ENCODE measurements at regions not wholly inside any gene's neighbourhood (a gene's known extent, or its start where the extent isn't known, plus 50 kb on each side); places are given as distances from the start of the nearest gene placed in this dataset.
A peak's percentile ranks its signal among the peaks of the same experiment; 100 is the strongest.
"Not testable (repeated sequence)": the region's sequence is repeated elsewhere in the genome, so short reads cannot be mapped to it uniquely, and the experiment has no call there.

- no peaks in the 10 kb centered on the region for H3K4me1 ChIP-seq (ENCODE audit: insufficient read depth, low read length)
- no peak overlapping the region for H3K9ac ChIP-seq (ENCODE audit: low read depth, low read length)
- H3K9me3 ChIP-seq (ENCODE audit: control insufficient read depth, insufficient read depth, low read length): peaks cover 15% of the 10 kb centered on the region; the same call in 1 of the 2 replicates
- no peaks in the 10 kb centered on the region for H3K36me3 ChIP-seq (ENCODE audit: insufficient read depth, low read length)
These were observed 72.6 kb upstream of the CSF1 start for GRCh38 chr1:109837852-109838570.

- peaks cover 15% of the 10 kb centered on the region; the same call in 1 of the 2 replicates for H3K9me3 ChIP-seq (ENCODE audit: control insufficient read depth, insufficient read depth, low read length)
- H3K9ac ChIP-seq (ENCODE audit: low read depth, low read length); H3K4me1 ChIP-seq (ENCODE audit: insufficient read depth, low read length); H3K36me3 ChIP-seq (ENCODE audit: insufficient read depth, low read length): not testable (repeated sequence)
These were observed 71.9 kb upstream of the EPS8L3 start for GRCh38 chr1:109835645-109836044.

- no peak overlapping the region for H3K9ac ChIP-seq (ENCODE audit: low read depth, low read length)
- H3K9me3 ChIP-seq (ENCODE audit: control insufficient read depth, insufficient read depth, low read length): peaks cover 15% of the 10 kb centered on the region; the same call in 1 of the 2 replicates
- H3K36me3 ChIP-seq (ENCODE audit: insufficient read depth, low read length): no peaks in the 10 kb centered on the region
- H3K4me1 ChIP-seq (ENCODE audit: insufficient read depth, low read length): peaks cover 7% of the 10 kb centered on the region; the same call in 1 of the 2 replicates
These were observed 71.2 kb upstream of the EPS8L3 start for GRCh38 chr1:109834951-109835350.

GRCh38 chr1:109832945-109833344, 69.2 kb upstream of the EPS8L3 start:
- H3K36me3 ChIP-seq (ENCODE audit: insufficient read depth, low read length): no peaks in the 10 kb centered on the region
- H3K9ac ChIP-seq (ENCODE audit: low read depth, low read length): peak overlapping the region; percentile 3; the same call in 1 of the 2 replicates
- peaks cover 3% of the 10 kb centered on the region; the same call in 1 of the 2 replicates for H3K9me3 ChIP-seq (ENCODE audit: control insufficient read depth, insufficient read depth, low read length)
- peaks cover 7% of the 10 kb centered on the region; the same call in 1 of the 2 replicates for H3K4me1 ChIP-seq (ENCODE audit: insufficient read depth, low read length)

GRCh38 chr1:109828756-109829505, 65.2 kb upstream of the EPS8L3 start:
- H3K4me1 ChIP-seq (ENCODE audit: insufficient read depth, low read length): peaks cover 11% of the 10 kb centered on the region
- no peaks in the 10 kb centered on the region; the same call in 1 of the 2 replicates for H3K9me3 ChIP-seq (ENCODE audit: control insufficient read depth, insufficient read depth, low read length)

GRCh38 chr1:109827986-109828385, 64.3 kb upstream of the EPS8L3 start:
- Histone ChIP-seq H3K36me3 (ENCODE audit: insufficient read depth, low read length) (no peaks in the 10 kb centered on the region), H3K9me3 (ENCODE audit: control insufficient read depth, insufficient read depth, low read length) (no peaks in the 10 kb centered on the region; the same call in 1 of the 2 replicates), H3K9ac (ENCODE audit: low read depth, low read length) (no peak overlapping the region), H3K4me1 (ENCODE audit: insufficient read depth, low read length) (peaks cover 11% of the 10 kb centered on the region)

More at GRCh38 chr1:109828756-109829505, 65.2 kb upstream of the EPS8L3 start:
- Histone ChIP-seq H3K9ac (ENCODE audit: low read depth, low read length) (no peak overlapping the region), H3K36me3 (ENCODE audit: insufficient read depth, low read length) (no peaks in the 10 kb centered on the region)

GRCh38 chr1:109827466-109827865, 63.7 kb upstream of the EPS8L3 start:
- H3K36me3 ChIP-seq (ENCODE audit: insufficient read depth, low read length): no peaks in the 10 kb centered on the region
- H3K4me1 ChIP-seq (ENCODE audit: insufficient read depth, low read length): peaks cover 10% of the 10 kb centered on the region
- no peaks in the 10 kb centered on the region; the same call in 1 of the 2 replicates for H3K9me3 ChIP-seq (ENCODE audit: control insufficient read depth, insufficient read depth, low read length)
- no peak overlapping the region for H3K9ac ChIP-seq (ENCODE audit: low read depth, low read length)

- no peaks in the 10 kb centered on the region for H3K36me3 ChIP-seq (ENCODE audit: insufficient read depth, low read length)
- H3K4me1 ChIP-seq (ENCODE audit: insufficient read depth, low read length): peaks cover 7% of the 10 kb centered on the region; the same call in 1 of the 2 replicates
- H3K9ac ChIP-seq (ENCODE audit: low read depth, low read length): no peak overlapping the region
- no peaks in the 10 kb centered on the region; the same call in 1 of the 2 replicates for H3K9me3 ChIP-seq (ENCODE audit: control insufficient read depth, insufficient read depth, low read length)
These were observed 63.2 kb upstream of the EPS8L3 start for GRCh38 chr1:109826930-109827349.

- H3K9ac ChIP-seq (ENCODE audit: low read depth, low read length): no peak overlapping the region
- H3K9me3 ChIP-seq (ENCODE audit: control insufficient read depth, insufficient read depth, low read length): no peaks in the 10 kb centered on the region; the same call in 1 of the 2 replicates
- peaks cover 7% of the 10 kb centered on the region; the same call in 1 of the 2 replicates for H3K4me1 ChIP-seq (ENCODE audit: insufficient read depth, low read length)
- H3K36me3 ChIP-seq (ENCODE audit: insufficient read depth, low read length): no peaks in the 10 kb centered on the region
These were observed 62.7 kb upstream of the EPS8L3 start for GRCh38 chr1:109826446-109826845.

GRCh38 chr1:109824349-109825115, 60.8 kb upstream of the EPS8L3 start:
- Histone ChIP-seq H3K4me1 (ENCODE audit: insufficient read depth, low read length) (peaks cover 4% of the 10 kb centered on the region; the same call in 1 of the 2 replicates), H3K9me3 (ENCODE audit: control insufficient read depth, insufficient read depth, low read length) (no peaks in the 10 kb centered on the region), H3K9ac (ENCODE audit: low read depth, low read length) (no peak overlapping the region), H3K36me3 (ENCODE audit: insufficient read depth, low read length) (no peaks in the 10 kb centered on the region)

GRCh38 chr1:109823543-109824348, 60.0 kb upstream of the EPS8L3 start:
- Histone ChIP-seq H3K9ac (ENCODE audit: low read depth, low read length) (no peak overlapping the region), H3K36me3 (ENCODE audit: insufficient read depth, low read length) (no peaks in the 10 kb centered on the region), H3K4me1 (ENCODE audit: insufficient read depth, low read length) (peaks cover 4% of the 10 kb centered on the region; the same call in 1 of the 2 replicates), H3K9me3 (ENCODE audit: control insufficient read depth, insufficient read depth, low read length) (no peaks in the 10 kb centered on the region)

- Histone ChIP-seq H3K4me1 (ENCODE audit: insufficient read depth, low read length) (peaks cover 4% of the 10 kb centered on the region; the same call in 1 of the 2 replicates), H3K36me3 (ENCODE audit: insufficient read depth, low read length) (no peaks in the 10 kb centered on the region), H3K9me3 (ENCODE audit: control insufficient read depth, insufficient read depth, low read length) (no peaks in the 10 kb centered on the region), H3K9ac (ENCODE audit: low read depth, low read length) (no peak overlapping the region)
These were observed 59.2 kb upstream of the EPS8L3 start for GRCh38 chr1:109822749-109823542.
